OCI-LY7 (cell line): ENCODE measurements at regions not wholly inside any gene's neighbourhood (a gene's known extent, or its start where the extent isn't known, plus 50 kb on each side); places are given as distances from the start of the nearest gene placed in this dataset.
"Not testable (repeated sequence)": the region's sequence is repeated elsewhere in the genome, so short reads cannot be mapped to it uniquely, and the experiment has no call there.

Experiments used
- BruUV-seq: library from RNA; stranded (reverse); fragments of 400-500 nt; replicated peaks from 2 replicates; lab custom pipeline; 2021; lab: Mats Ljungman, UMichigan
- CTCF ChIA-PET: fragments of 300-600 bp; sonication (Branson Sonifier 250); formaldehyde crosslinking; loops from one replicate; lab custom pipeline; 2022; ENCODE audit warnings: antibody characterized with exemption; ENCODE audit not compliant: unreplicated experiment; lab: Charles Lee
- POLR2A ChIA-PET: fragments of 300-600 bp; sonication (Branson Sonifier 250); formaldehyde crosslinking; loops from one replicate; lab custom pipeline; 2022; ENCODE audit warnings: antibody characterized with exemption; lab: Charles Lee
- DNase-seq: peaks from one replicate; pipeline ENCODE4 v3.0.0-alpha.2; 2015; ENCODE audit warnings: low spot score
- H2AFZ ChIP-seq: fragments of 200-600 bp; sonication (generic), shearing (Covaris generic); 2 replicates; pipeline ENCODE4 v1.6.1; 2014; ENCODE audit warnings: mild to moderate bottlenecking, antibody characterized with exemption, low read length, moderate library complexity
- H3K27ac ChIP-seq: fragments of 200-600 bp; sonication (generic); 2 replicates; pipeline ENCODE4 v1.5.1; 2014; ENCODE audit warnings: mixed run types, low read depth, mild to moderate bottlenecking, moderate library complexity, low read length, inconsistent platforms; ENCODE audit not compliant: poor library complexity, severe bottlenecking
- H3K36me3 ChIP-seq: fragments of 200-600 bp; sonication (generic); 2 replicates; pipeline ENCODE4 v1.6.1; 2014; ENCODE audit warnings: mild to moderate bottlenecking, antibody characterized with exemption, low read length, moderate library complexity, mixed read lengths; ENCODE audit not compliant: insufficient read depth
- H3K4me1 ChIP-seq: fragments of 200-600 bp; sonication (generic); 2 replicates; pipeline ENCODE4 v1.5.1; 2014; ENCODE audit warnings: mild to moderate bottlenecking, low read length; ENCODE audit not compliant: insufficient read depth, poor library complexity, severe bottlenecking
- H3K4me2 ChIP-seq: fragments of 200-600 bp; sonication (generic); 2 replicates; pipeline ENCODE4 v1.6.1; 2014; ENCODE audit warnings: mild to moderate bottlenecking, low read length
- H3K4me3 ChIP-seq: fragments of 200-600 bp; sonication (generic); 2 replicates; pipeline ENCODE4 v1.5.1; 2014; ENCODE audit warnings: mild to moderate bottlenecking, low read depth, low read length; ENCODE audit not compliant: poor library complexity, severe bottlenecking
- H3K79me2 ChIP-seq: fragments of 200-600 bp; sonication (generic); 2 replicates; pipeline ENCODE4 v1.6.1; 2016; ENCODE audit warnings: low read depth, mild to moderate bottlenecking, low read length, moderate library complexity, mixed read lengths; ENCODE audit not compliant: insufficient read depth
- H3K9me2 ChIP-seq: fragments of 200-600 bp; sonication (generic); 2 replicates; pipeline ENCODE4 v1.6.1; 2016; ENCODE audit warnings: mild to moderate bottlenecking, low read length, mixed read lengths; ENCODE audit not compliant: insufficient read depth
- H3K9me3 ChIP-seq: fragments of 200-600 bp; sonication (generic); 2 replicates; pipeline ENCODE4 v1.6.1; 2014; ENCODE audit warnings: mild to moderate bottlenecking, mixed run types, low read length, mixed read lengths
- H4K20me1 ChIP-seq: fragments of 200-600 bp; sonication (generic); 2 replicates; pipeline ENCODE4 v1.6.1; 2014; ENCODE audit warnings: mild to moderate bottlenecking, antibody characterized with exemption, low read length, moderate library complexity, mixed read lengths; ENCODE audit not compliant: insufficient read depth
- CTCF ChIP-seq: fragments of 200-600 bp; sonication (generic); conservative IDR thresholded peaks from 2 replicates; pipeline ENCODE4 v1.5.1; 2014; ENCODE audit warnings: mild to moderate bottlenecking, antibody characterized with exemption, low read length, moderate library complexity, mixed read lengths
- EZH2phosphoT487 ChIP-seq: fragments of 200-600 bp; sonication (generic); IDR thresholded peaks from 2 replicates; pipeline ENCODE4 v1.6.1; 2018; ENCODE audit warnings: low read depth, borderline replicate concordance, mild to moderate bottlenecking, mixed run types, antibody characterized with exemption, low read length, moderate library complexity, mixed read lengths
- intact Hi-C: fragments of 100-400 bp; cut with micrococcal nuclease; formaldehyde crosslinking; loops from one replicate; pipeline ENCODE4 v1.10.0; 2022; ENCODE audit not compliant: unreplicated experiment

GRCh38 chr17:77341069-77341541, 200.3 kb downstream of the SEC14L1 start:
- H3K4me2 ChIP-seq, result peak overlapping the region; percentile 29; the same call in 1 of the 2 replicates
- no TSS peak for BruUV-seq
- TF ChIP-seq EZH2phosphoT487 (no peak), CTCF (no peak)
- H3K27ac ChIP-seq, result peak overlapping the region; percentile 22
- H3K36me3 ChIP-seq, result peaks cover 17% of the 10 kb centered on the region
- peaks cover 59% of the 10 kb centered on the region for H3K4me1 ChIP-seq
- no peaks in the 10 kb centered on the region for H4K20me1 ChIP-seq
- ChIA-PET POLR2A (interaction anchor here (1.2 kb wide), 1 partner anchor 18 kb away, joined by 3 read pairs; no protein-coding TSS in a partner anchor), CTCF (interaction anchor here (0.7 kb wide), 1 partner anchor 12 kb away, joined by 3 read pairs; no protein-coding TSS in a partner anchor)
- peaks cover 17% of the 10 kb centered on the region; the same call in 1 of the 2 replicates for H3K79me2 ChIP-seq
- intact Hi-C loops, result no loop called here
- no peaks in the 10 kb centered on the region for H3K9me2 ChIP-seq
- H3K4me3 ChIP-seq, result no peak overlapping the region
- no peak overlapping the region for H2AFZ ChIP-seq
- DNase-seq, result no peak
- H3K9me3 ChIP-seq, result peaks cover 26% of the 10 kb centered on the region

- peaks cover 59% of the 10 kb centered on the region for H3K4me1 ChIP-seq
- H3K9me3 ChIP-seq, result peaks cover 16% of the 10 kb centered on the region
- H4K20me1 ChIP-seq, H3K79me2 ChIP-seq, DNase-seq, BruUV-seq, H3K36me3 ChIP-seq, intact Hi-C loops, H3K9me2 ChIP-seq: not testable (repeated sequence)
- peak overlapping the region; percentile 54 for H3K27ac ChIP-seq
- ChIA-PET POLR2A (interaction anchor here (0.9 kb wide), 1 partner anchor 78 kb away, joined by 3 read pairs; no protein-coding TSS in a partner anchor), CTCF (interaction anchor here (0.6 kb wide), 1 partner anchor 12 kb away, joined by 3 read pairs; no protein-coding TSS in a partner anchor)
- peak overlapping the region; percentile 35 for H3K4me3 ChIP-seq
- H3K4me2 ChIP-seq, result peak overlapping the region; percentile 57
- peak overlapping the region; percentile 86 for H2AFZ ChIP-seq
Observed at GRCh38 chr17:77342656-77342990, 201.9 kb downstream of the SEC14L1 start.

GRCh38 chr17:77343031-77343800, 202.4 kb downstream of the SEC14L1 start:
- intact Hi-C loops, result no loop called here
- POLR2A ChIA-PET, result interaction anchor here (0.9 kb wide), 1 partner anchor 78 kb away, joined by 3 read pairs; no protein-coding TSS in a partner anchor
- H3K79me2 ChIP-seq, result no peaks in the 10 kb centered on the region

More at GRCh38 chr17:77343031-77343800, 202.4 kb downstream of the SEC14L1 start:
- Histone ChIP-seq H3K4me3 (no peak overlapping the region), H3K27ac (peak overlapping the region; percentile 54), H3K9me3 (peaks cover 11% of the 10 kb centered on the region), H2AFZ (peak overlapping the region; percentile 86; the same call in 1 of the 2 replicates), H4K20me1 (no peaks in the 10 kb centered on the region), H3K9me2 (no peaks in the 10 kb centered on the region), H3K4me2 (peak overlapping the region; percentile 57), H3K36me3 (no peaks in the 10 kb centered on the region; the same call in 1 of the 2 replicates), H3K4me1 (peaks cover 55% of the 10 kb centered on the region)
- no peak for DNase-seq
- TF ChIP-seq EZH2phosphoT487 (no peak), CTCF (no peak)
- CTCF ChIA-PET, result no interaction called here
- BruUV-seq, result no TSS peak
